ENCODE measurements at regions not wholly inside any gene's neighbourhood (a gene's known extent, or its start where the extent isn't known, plus 50 kb on each side); places are given as distances from the start of the nearest gene placed in this dataset.
"Not testable (repeated sequence)": the region's sequence is repeated elsewhere in the genome, so short reads cannot be mapped to it uniquely, and the experiment has no call there.

- peak; percentile 54 for DNase-seq
- Histone ChIP-seq H3K4me3 (ENCODE audit: low read depth, low read length) (no peak overlapping the region), H3K36me3 (replicated peaks) (no peaks in the 10 kb centered on the region), H3K27ac (peak overlapping the region; percentile 33), H3K27me3 (replicated peaks) (no peaks in the 10 kb centered on the region)
- in situ Hi-C loops (cut with HindIII; ENCODE audit: low pct_ligation_motif_present, low sequenced_read_pairs): no loop called here
- TF ChIP-seq CTCF (IDR thresholded peaks at IDR 0.05; ENCODE audit: low read depth, low read length, missing control alignments): no peak
Observed at GRCh38 chr13:111058796-111059506, 56.2 kb upstream of the ARHGEF7 start.

GRCh38 chr13:111058339-111058738 is 56.8 kb upstream of the ARHGEF7 start:
- H3K27me3 ChIP-seq (replicated peaks); H3K4me3 ChIP-seq (ENCODE audit: low read depth, low read length); DNase-seq; in situ Hi-C loops (cut with HindIII; ENCODE audit: low pct_ligation_motif_present, low sequenced_read_pairs); H3K36me3 ChIP-seq (replicated peaks): not testable (repeated sequence)
- H3K27ac ChIP-seq: peak overlapping the region; percentile 33

- H3K4me3 ChIP-seq (ENCODE audit: low read depth, low read length); H3K36me3 ChIP-seq (replicated peaks); H3K27me3 ChIP-seq (replicated peaks); DNase-seq; H3K27ac ChIP-seq; in situ Hi-C loops (cut with HindIII; ENCODE audit: low pct_ligation_motif_present, low sequenced_read_pairs): not testable (repeated sequence)
Observed at GRCh38 chr13:111051726-111052232, 63.3 kb upstream of the ARHGEF7 start.

DNA sequence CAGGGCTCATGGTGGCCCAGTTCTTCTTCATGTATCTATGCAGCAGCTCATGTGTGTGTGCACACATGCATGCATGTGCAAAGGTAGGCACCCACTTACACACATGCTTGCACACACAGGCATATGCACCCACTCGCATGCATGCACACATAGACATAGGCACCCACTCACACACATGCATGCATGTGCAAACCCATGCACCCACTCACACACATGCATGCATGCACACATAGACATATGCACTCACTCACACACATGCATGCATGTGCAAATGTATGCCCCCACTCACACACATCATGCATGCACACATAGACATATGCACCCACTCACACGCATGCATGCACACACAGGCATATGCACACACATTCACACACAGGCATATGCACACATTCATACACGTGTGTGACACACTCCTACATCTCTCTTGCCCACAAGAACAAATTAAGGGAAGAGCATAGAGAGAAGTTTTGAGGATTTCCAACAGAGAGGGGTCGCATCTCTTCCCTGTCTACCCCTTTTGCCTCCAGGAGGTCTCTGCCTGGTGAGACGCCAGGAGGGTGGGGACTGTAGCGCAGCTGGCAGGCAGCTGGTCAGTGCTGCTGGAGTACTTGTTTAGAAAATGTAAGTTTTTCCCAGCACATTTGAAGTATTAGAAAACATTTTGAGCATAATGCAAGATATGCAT is 63.9 kb upstream of the ARHGEF7 start:
- H3K27me3 ChIP-seq (replicated peaks): no peaks in the 10 kb centered on the region
- no peaks in the 10 kb centered on the region for H3K36me3 ChIP-seq (replicated peaks)
- in situ Hi-C loops (cut with HindIII; ENCODE audit: low pct_ligation_motif_present, low sequenced_read_pairs): no loop called here
- no peak overlapping the region for H3K4me3 ChIP-seq (ENCODE audit: low read depth, low read length)
- no peak overlapping the region for H3K27ac ChIP-seq
- TF ChIP-seq CTCF (IDR thresholded peaks at IDR 0.05; ENCODE audit: low read depth, low read length, missing control alignments): no peak
- DNase-seq: no peak

DNA sequence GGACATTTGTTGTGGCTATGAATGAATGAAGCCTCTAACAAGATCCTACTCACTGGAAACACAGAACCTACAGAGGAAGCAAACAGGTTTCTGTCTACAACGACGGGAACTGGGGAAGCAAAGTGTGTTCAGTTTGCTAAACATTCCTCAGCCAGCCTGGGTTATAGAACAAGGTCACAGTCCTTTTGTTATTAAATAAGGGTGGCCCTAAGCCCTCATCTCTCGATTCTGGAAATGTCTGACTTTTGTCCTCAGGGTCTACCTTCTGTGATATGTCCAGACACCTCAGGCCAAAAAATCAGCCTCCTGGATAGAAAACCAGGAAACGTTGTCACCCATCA is 64.6 kb upstream of the ARHGEF7 start:
- no peak overlapping the region for H3K4me3 ChIP-seq (ENCODE audit: low read depth, low read length)
- in situ Hi-C loops (cut with HindIII; ENCODE audit: low pct_ligation_motif_present, low sequenced_read_pairs): no loop called here
- no peak for DNase-seq
- no peaks in the 10 kb centered on the region for H3K27me3 ChIP-seq (replicated peaks)
- no peak for TF ChIP-seq CTCF (IDR thresholded peaks at IDR 0.05; ENCODE audit: low read depth, low read length, missing control alignments)
- H3K36me3 ChIP-seq (replicated peaks): no peaks in the 10 kb centered on the region
- H3K27ac ChIP-seq: no peak overlapping the region

DNA sequence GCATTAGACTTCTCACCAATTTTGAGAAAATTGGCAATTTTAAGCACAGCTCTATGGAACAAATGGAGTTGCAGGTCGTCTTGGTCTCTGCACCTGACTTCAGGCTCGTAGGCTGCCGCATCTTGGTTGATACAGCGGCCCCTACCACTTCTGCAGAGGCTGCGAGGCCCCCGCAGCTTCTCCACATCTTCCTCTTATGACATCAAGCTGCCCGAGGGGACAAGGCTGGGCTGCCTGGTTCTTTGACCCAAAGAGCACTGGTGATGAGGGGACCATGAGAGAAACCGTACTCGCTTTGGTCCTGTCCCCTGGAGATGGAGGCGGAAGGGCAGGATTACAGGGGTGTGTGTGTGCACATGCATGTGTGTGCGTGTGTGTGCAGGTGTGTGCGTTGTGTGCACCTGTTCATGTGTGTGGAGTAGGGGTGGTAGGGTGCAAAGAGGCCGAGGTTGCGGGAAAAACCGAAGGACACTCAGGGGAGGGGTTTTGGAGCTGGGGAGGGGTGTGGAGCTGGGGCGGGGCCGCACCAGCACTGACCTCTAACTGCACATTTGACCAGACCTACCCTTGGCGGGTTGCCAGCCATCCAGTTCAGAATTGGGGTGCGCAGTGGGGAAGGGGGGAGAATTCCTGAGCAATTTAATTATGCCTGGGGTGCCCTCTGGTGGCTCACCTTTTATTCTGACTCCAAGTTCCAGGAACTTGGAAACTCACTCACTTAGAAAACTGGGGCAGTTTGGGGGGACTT is 65.1 kb upstream of the ARHGEF7 start:
- peak; percentile 69 for TF ChIP-seq CTCF (IDR thresholded peaks at IDR 0.05; ENCODE audit: low read depth, low read length, missing control alignments)
- DNase-seq: no peak
- in situ Hi-C loops (cut with HindIII; ENCODE audit: low pct_ligation_motif_present, low sequenced_read_pairs): no loop called here
- H3K27ac ChIP-seq: no peak overlapping the region
- H3K36me3 ChIP-seq (replicated peaks): no peaks in the 10 kb centered on the region
- H3K27me3 ChIP-seq (replicated peaks): no peaks in the 10 kb centered on the region
- H3K4me3 ChIP-seq (ENCODE audit: low read depth, low read length): no peak overlapping the region
